HG02981 (cell line): ENCODE measurements at regions not wholly inside any gene's neighbourhood (a gene's known extent, or its start where the extent isn't known, plus 50 kb on each side); places are given as distances from the start of the nearest gene placed in this dataset.

Source experiments
- ATAC-seq: cut with Tn5 transposase; IDR thresholded peaks from one replicate; pipeline ENCODE4 v1.9.1; 2021; ENCODE audit warnings: mild to moderate bottlenecking, moderate library complexity; ENCODE audit not compliant: unreplicated experiment

- ATAC-seq: no peak
Observed at GRCh38 chr11:8740129-8740528, 57.5 kb downstream of the RPL27A start.

GRCh38 chr11:8744423-8744822 is 61.8 kb downstream of the RPL27A start:
- no peak for ATAC-seq

GRCh38 chr11:8745431-8746253 is 63.0 kb downstream of the RPL27A start:
- ATAC-seq: no peak

- ATAC-seq: no peak
Observed at GRCh38 chr11:8746331-8746974, 63.9 kb downstream of the RPL27A start.

GRCh38 chr11:8747173-8747572 is 64.6 kb downstream of the RPL27A start:
- ATAC-seq: no peak

- no peak for ATAC-seq
Observed at GRCh38 chr11:8748317-8748716, 65.7 kb downstream of the RPL27A start.

GRCh38 chr11:8749202-8749601 is 66.6 kb downstream of the RPL27A start:
- no peak for ATAC-seq

GRCh38 chr11:8754241-8754640 is 71.6 kb downstream of the RPL27A start:
- no peak for ATAC-seq

- ATAC-seq: no peak
Observed at GRCh38 chr11:8756201-8756600, 73.6 kb downstream of the RPL27A start.

GRCh38 chr11:8757047-8757446 is 74.5 kb downstream of the RPL27A start:
- ATAC-seq: no peak

- ATAC-seq: no peak
Observed at GRCh38 chr11:8757533-8757932, 74.9 kb downstream of the RPL27A start.

GRCh38 chr11:8758619-8759169 is 76.1 kb downstream of the RPL27A start:
- ATAC-seq: no peak

- ATAC-seq: no peak
Observed at GRCh38 chr11:8759634-8760033, 77.0 kb downstream of the RPL27A start.

- no peak for ATAC-seq
Observed at GRCh38 chr11:8760896-8761295, 78.3 kb downstream of the RPL27A start.

- ATAC-seq: no peak
Observed at GRCh38 chr11:8763070-8763685, 80.6 kb downstream of the RPL27A start.

GRCh38 chr11:8765294-8765693 is 82.7 kb downstream of the RPL27A start:
- no peak for ATAC-seq

- no peak for ATAC-seq
Observed at GRCh38 chr11:8766043-8766987, 83.7 kb downstream of the RPL27A start.

- no peak for ATAC-seq
Observed at GRCh38 chr11:8766988-8767374, 84.4 kb downstream of the RPL27A start.

GRCh38 chr11:8767466-8768142 is 85.0 kb downstream of the RPL27A start:
- no peak for ATAC-seq
